Bronchial epithelial cell (primary cell): ENCODE measurements at regions not wholly inside any gene's neighbourhood (a gene's known extent, or its start where the extent isn't known, plus 50 kb on each side); places are given as distances from the start of the nearest gene placed in this dataset.

Experiments
- DNase-seq: peaks from one replicate; pipeline ENCODE4 v3.0.0-alpha.2; 2010; ENCODE audit warnings: low read depth
- FAIRE-seq: peaks from 2 replicates; lab custom pipeline; 2011; peaks lifted over from hg19 to GRCh38; lab: Jason Lieb, UNC
- H3K27me3 ChIP-seq: 2 replicates; pipeline ENCODE4 v1.5.1; 2011; ENCODE audit warnings: low read length; ENCODE audit not compliant: control insufficient read depth, insufficient read depth
- H3K36me3 ChIP-seq: 2 replicates; pipeline ENCODE4 v1.5.1; 2011; ENCODE audit warnings: low read length; ENCODE audit not compliant: control insufficient read depth, insufficient read depth
- H3K4me3 ChIP-seq: 2 replicates; pipeline ENCODE4 v1.5.1; 2011; ENCODE audit warnings: mild to moderate bottlenecking, low read depth, low read length, control low read depth
- CTCF ChIP-seq: IDR thresholded peaks from 2 replicates; pipeline ENCODE4 v1.5.1; 2011; ENCODE audit warnings: mild to moderate bottlenecking, moderate library complexity, low read length, control low read depth, inconsistent platforms; ENCODE audit not compliant: insufficient read depth, severe bottlenecking

- H3K36me3 ChIP-seq = no peaks in the 10 kb centered on the region
- no peaks in the 10 kb centered on the region for H3K27me3 ChIP-seq
- H3K4me3 ChIP-seq = no peak overlapping the region
- TF ChIP-seq CTCF = no peak
- DNase-seq (no peak), FAIRE-seq (no peak)
These were observed 57.1 kb upstream of the RPL11 start for GRCh38 chr1:23634518-23634839.

- FAIRE-seq = no peak
- no peak overlapping the region for H3K4me3 ChIP-seq
- H3K36me3 ChIP-seq = no peaks in the 10 kb centered on the region
- no peak for DNase-seq
- TF ChIP-seq CTCF = no peak
- no peaks in the 10 kb centered on the region for H3K27me3 ChIP-seq
These were observed 59.0 kb upstream of the RPL11 start for GRCh38 chr1:23632479-23633160.

- FAIRE-seq (no peak), DNase-seq (peak; percentile 58)
- Histone ChIP-seq H3K27me3 (no peaks in the 10 kb centered on the region), H3K4me3 (no peak overlapping the region), H3K36me3 (no peaks in the 10 kb centered on the region)
- no peak for TF ChIP-seq CTCF
These were observed 61.8 kb upstream of the RPL11 start for GRCh38 chr1:23629708-23630290.

GRCh38 chr1:23628951-23629387 is 62.6 kb upstream of the RPL11 start:
- FAIRE-seq = no peak

GRCh38 chr1:23627069-23627735 is 64.4 kb upstream of the RPL11 start:
- FAIRE-seq (no peak), DNase-seq (no peak)
- no peak for TF ChIP-seq CTCF
- no peaks in the 10 kb centered on the region for H3K36me3 ChIP-seq
- no peak overlapping the region for H3K4me3 ChIP-seq
- no peaks in the 10 kb centered on the region for H3K27me3 ChIP-seq

More at GRCh38 chr1:23628951-23629387, 62.6 kb upstream of the RPL11 start:
- no peaks in the 10 kb centered on the region for H3K36me3 ChIP-seq
- no peaks in the 10 kb centered on the region for H3K27me3 ChIP-seq
- no peak for DNase-seq
- no peak for TF ChIP-seq CTCF
- no peak overlapping the region for H3K4me3 ChIP-seq
